Rectal smooth muscle tissue (tissue), 1 donor: ENCODE measurements at regions not wholly inside any gene's neighbourhood (a gene's known extent, or its start where the extent isn't known, plus 50 kb on each side); places are given as distances from the start of the nearest gene placed in this dataset.

Experiments used
- H3K27ac ChIP-seq: one replicate; pipeline ENCODE4 v1.7.0; 2013; ENCODE audit warnings: low read depth, low read length, inconsistent platforms
- H3K27me3 ChIP-seq: one replicate; pipeline ENCODE4 v1.7.0; 2013; ENCODE audit warnings: low read length; ENCODE audit not compliant: control insufficient read depth, insufficient read depth
- H3K36me3 ChIP-seq: one replicate; pipeline ENCODE4 v1.7.0; 2013; ENCODE audit warnings: low read length; ENCODE audit not compliant: control insufficient read depth, insufficient read depth
- H3K4me1 ChIP-seq: one replicate; pipeline ENCODE4 v1.7.0; 2013; ENCODE audit warnings: low read length; ENCODE audit not compliant: control insufficient read depth, insufficient read depth
- H3K4me3 ChIP-seq: one replicate; pipeline ENCODE4 v1.7.0; 2013; ENCODE audit warnings: low read length
- H3K9ac ChIP-seq: one replicate; pipeline ENCODE4 v1.7.0; 2013; ENCODE audit warnings: low read length

GRCh38 chr9:80890124-80890523, 799.2 kb downstream of the TLE1 start:
- no peaks in the 10 kb centered on the region for H3K4me1 ChIP-seq
- H3K9ac ChIP-seq: no peak overlapping the region
- H3K36me3 ChIP-seq: no peaks in the 10 kb centered on the region
- H3K27ac ChIP-seq: no peak overlapping the region
- no peak overlapping the region for H3K4me3 ChIP-seq
- H3K27me3 ChIP-seq: no peaks in the 10 kb centered on the region

DNA sequence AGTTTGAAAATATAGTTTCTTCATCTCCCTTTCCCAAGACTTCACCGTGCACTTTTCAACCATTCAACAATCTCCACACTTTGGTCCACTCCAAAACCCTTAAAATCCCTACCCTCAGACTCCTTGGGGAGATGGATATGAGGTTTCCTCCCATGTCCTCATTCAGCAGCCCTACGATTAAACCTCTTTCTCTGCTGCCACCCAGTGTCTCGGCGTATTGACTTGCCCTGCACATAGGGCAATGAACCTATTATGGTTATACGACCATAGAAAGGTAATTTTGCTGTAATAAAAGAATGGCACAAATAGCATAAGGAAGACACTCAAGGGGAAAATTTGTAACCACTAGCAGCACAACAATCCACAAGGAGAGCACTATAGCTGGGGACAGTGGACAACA, 803.5 kb downstream of the TLE1 start:
- Histone ChIP-seq H3K4me1 (no peaks in the 10 kb centered on the region), H3K4me3 (no peak overlapping the region), H3K36me3 (no peaks in the 10 kb centered on the region), H3K27me3 (no peaks in the 10 kb centered on the region), H3K27ac (no peak overlapping the region), H3K9ac (no peak overlapping the region)

DNA sequence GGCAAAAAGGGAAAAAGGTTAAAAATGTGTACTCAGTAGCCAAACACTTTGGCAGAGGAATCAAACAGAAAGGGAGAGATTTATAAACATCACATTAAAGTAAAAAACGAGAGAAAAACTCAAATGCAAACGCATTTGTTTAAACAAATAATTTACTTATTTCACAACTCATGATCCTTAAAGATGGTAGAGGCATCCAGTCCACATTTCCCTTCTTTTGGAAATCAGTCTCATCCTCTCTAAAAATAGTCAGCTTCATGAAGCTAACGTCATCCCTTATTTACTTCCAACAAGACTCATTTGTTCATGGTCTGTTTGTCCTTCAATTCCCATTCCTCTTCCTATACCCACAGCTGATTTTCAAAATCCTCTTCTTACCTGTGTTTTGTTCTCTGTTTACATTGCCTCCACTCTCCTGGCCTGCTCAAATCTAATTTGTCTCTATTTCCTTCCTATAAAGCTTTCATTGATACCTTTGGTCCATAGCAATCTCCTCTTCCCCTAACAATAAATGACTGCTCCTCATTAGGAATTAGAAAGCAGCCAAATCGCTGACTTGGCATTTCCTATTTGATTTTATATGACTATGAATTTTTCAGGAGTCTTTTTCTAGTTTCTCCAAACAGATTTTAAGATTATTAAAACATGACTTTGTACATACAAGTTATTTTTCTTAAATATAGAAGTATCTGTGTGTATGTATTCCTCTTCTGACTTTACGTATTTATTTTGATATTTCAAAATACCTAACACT, 805.3 kb downstream of the TLE1 start:
- Histone ChIP-seq H3K36me3 (no peaks in the 10 kb centered on the region), H3K27me3 (no peaks in the 10 kb centered on the region), H3K9ac (no peak overlapping the region), H3K27ac (no peak overlapping the region), H3K4me3 (no peak overlapping the region), H3K4me1 (no peaks in the 10 kb centered on the region)

DNA sequence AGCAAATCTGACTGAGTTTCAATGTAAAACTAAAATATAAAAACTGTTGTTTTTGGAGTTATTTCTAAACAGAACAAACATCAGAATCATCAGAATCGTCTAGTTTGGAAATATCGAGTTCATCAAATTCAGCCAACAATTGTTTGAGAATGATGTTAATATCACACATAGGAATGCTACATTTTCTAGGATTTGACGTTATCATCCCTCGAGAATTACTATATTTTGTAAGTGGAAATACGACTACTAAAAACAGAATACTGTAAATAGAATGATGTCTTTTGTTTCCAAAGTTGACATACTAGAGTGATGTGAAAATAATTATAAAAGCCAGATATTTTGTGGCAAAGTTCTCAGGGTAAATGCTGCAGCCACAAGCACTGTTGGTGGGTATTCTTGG, 805.9 kb downstream of the TLE1 start:
- H3K9ac ChIP-seq: no peak overlapping the region
- H3K36me3 ChIP-seq: no peaks in the 10 kb centered on the region
- no peaks in the 10 kb centered on the region for H3K4me1 ChIP-seq
- H3K4me3 ChIP-seq: no peak overlapping the region
- no peaks in the 10 kb centered on the region for H3K27me3 ChIP-seq
- H3K27ac ChIP-seq: no peak overlapping the region

- Histone ChIP-seq H3K27ac (no peak overlapping the region), H3K36me3 (no peaks in the 10 kb centered on the region), H3K4me1 (no peaks in the 10 kb centered on the region), H3K9ac (no peak overlapping the region), H3K27me3 (no peaks in the 10 kb centered on the region), H3K4me3 (no peak overlapping the region)
These were observed 807.4 kb downstream of the TLE1 start for GRCh38 chr9:80881940-80882339.

GRCh38 chr9:80881320-80881719, 808.0 kb downstream of the TLE1 start:
- Histone ChIP-seq H3K27me3 (no peaks in the 10 kb centered on the region), H3K4me1 (no peaks in the 10 kb centered on the region), H3K4me3 (no peak overlapping the region), H3K36me3 (no peaks in the 10 kb centered on the region), H3K27ac (no peak overlapping the region), H3K9ac (no peak overlapping the region)

GRCh38 chr9:80878556-80878955, 810.8 kb downstream of the TLE1 start:
- no peak overlapping the region for H3K27ac ChIP-seq
- H3K27me3 ChIP-seq: no peaks in the 10 kb centered on the region
- H3K4me3 ChIP-seq: no peak overlapping the region
- no peaks in the 10 kb centered on the region for H3K4me1 ChIP-seq
- no peaks in the 10 kb centered on the region for H3K36me3 ChIP-seq
- H3K9ac ChIP-seq: no peak overlapping the region

DNA sequence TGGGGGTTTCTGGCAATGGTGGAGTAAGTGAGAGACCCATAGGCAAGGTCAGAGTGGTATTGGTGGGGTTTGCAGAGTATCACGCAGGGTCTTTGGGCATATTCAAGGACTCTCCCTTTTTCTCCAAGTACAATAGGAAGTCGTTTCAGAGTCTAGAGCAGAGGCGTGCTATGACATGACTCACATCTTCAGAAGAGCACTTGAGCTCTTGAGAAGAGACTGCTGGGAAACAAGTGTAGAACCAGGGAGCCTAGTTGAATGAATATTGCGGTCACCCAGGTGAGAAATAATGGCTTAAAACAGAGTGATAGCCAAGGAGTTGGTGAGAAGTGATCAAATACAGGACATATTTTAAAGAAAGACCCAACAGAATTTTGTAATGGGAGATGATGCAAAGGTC, 813.4 kb downstream of the TLE1 start:
- Histone ChIP-seq H3K4me1 (no peaks in the 10 kb centered on the region), H3K27me3 (no peaks in the 10 kb centered on the region), H3K36me3 (no peaks in the 10 kb centered on the region), H3K27ac (no peak overlapping the region), H3K9ac (no peak overlapping the region), H3K4me3 (no peak overlapping the region)

GRCh38 chr9:80874276-80874675, 815.1 kb downstream of the TLE1 start:
- H3K4me1 ChIP-seq: no peaks in the 10 kb centered on the region
- H3K9ac ChIP-seq: no peak overlapping the region
- no peaks in the 10 kb centered on the region for H3K27me3 ChIP-seq
- no peak overlapping the region for H3K4me3 ChIP-seq
- H3K36me3 ChIP-seq: no peaks in the 10 kb centered on the region
- H3K27ac ChIP-seq: no peak overlapping the region

GRCh38 chr9:80873861-80874260, 815.5 kb downstream of the TLE1 start:
- Histone ChIP-seq H3K27me3 (no peaks in the 10 kb centered on the region), H3K4me1 (no peaks in the 10 kb centered on the region), H3K4me3 (no peak overlapping the region), H3K36me3 (no peaks in the 10 kb centered on the region), H3K27ac (no peak overlapping the region), H3K9ac (no peak overlapping the region)

GRCh38 chr9:80871596-80871995, 817.8 kb downstream of the TLE1 start:
- Histone ChIP-seq H3K27ac (no peak overlapping the region), H3K27me3 (no peaks in the 10 kb centered on the region), H3K4me1 (no peaks in the 10 kb centered on the region), H3K36me3 (no peaks in the 10 kb centered on the region), H3K9ac (no peak overlapping the region), H3K4me3 (no peak overlapping the region)

DNA sequence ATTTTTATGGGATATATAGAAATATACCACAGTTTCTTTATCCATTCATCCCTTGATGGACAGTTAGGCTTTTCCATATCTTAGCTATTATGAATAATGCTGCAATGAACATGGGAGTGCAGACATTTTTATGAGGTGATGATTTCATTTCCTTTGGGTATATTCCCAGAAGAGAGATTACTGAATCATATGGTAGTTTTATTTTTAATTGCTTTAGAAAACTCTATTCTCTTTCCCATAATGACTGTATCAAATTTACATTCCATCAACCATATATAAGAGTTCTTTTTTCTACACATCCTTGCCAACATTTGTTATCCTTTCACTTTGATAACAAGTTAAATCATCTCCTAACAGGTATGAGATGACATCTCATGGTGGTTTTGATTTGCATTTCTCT, 821.6 kb downstream of the TLE1 start:
- Histone ChIP-seq H3K9ac (no peak overlapping the region), H3K4me1 (no peaks in the 10 kb centered on the region), H3K27me3 (no peaks in the 10 kb centered on the region), H3K27ac (no peak overlapping the region), H3K4me3 (no peak overlapping the region), H3K36me3 (no peaks in the 10 kb centered on the region)

DNA sequence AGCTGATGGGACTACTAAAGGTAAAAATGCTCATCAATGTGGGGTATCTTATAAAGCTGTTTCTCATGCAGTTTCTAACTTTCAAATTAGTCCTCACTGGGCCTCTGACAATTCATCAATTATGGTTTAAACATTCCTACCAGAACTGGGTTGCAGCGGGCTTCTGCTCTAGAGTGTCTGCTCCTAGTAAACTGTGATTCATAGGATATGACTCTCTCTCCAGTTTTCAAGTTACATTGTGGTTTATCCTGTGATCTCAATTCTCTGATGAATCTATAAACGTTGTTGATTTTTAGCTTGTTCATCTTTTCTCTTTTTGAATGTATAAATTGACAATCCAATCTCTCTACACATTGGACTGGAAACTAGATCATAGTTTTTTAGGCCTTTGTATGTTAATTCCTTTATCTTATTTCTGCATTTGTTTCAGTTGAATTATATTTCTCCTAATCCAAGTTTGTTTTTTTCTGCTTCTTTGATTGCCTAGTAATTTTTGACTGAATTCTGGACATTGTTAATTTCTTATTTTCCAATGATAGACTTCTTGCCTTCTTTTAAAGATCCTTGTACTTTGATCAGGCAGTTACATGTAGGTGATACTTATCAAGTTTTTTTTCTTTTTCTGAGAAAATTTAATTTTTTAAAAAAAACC, 822.6 kb downstream of the TLE1 start:
- Histone ChIP-seq H3K4me1 (no peaks in the 10 kb centered on the region), H3K27ac (no peak overlapping the region), H3K36me3 (no peaks in the 10 kb centered on the region), H3K9ac (no peak overlapping the region), H3K27me3 (no peaks in the 10 kb centered on the region), H3K4me3 (no peak overlapping the region)
